Glutamatergic neuron (in vitro differentiated cells): ENCODE measurements at regions not wholly inside any gene's neighbourhood (a gene's known extent, or its start where the extent isn't known, plus 50 kb on each side); places are given as distances from the start of the nearest gene placed in this dataset.

Experiments
- DNase-seq: peaks from one replicate; pipeline ENCODE4 v3.0.0; 2022
- H3K27ac Mint-ChIP-seq: one replicate; pipeline ENCODE4 v1.8.0; 2020; ENCODE audit warnings: mild to moderate bottlenecking, mixed read lengths, inconsistent platforms; ENCODE audit not compliant: unreplicated experiment
- H3K27me3 Mint-ChIP-seq: one replicate; pipeline ENCODE4 v1.8.0; 2020; ENCODE audit warnings: mild to moderate bottlenecking, moderate library complexity, mixed read lengths, inconsistent platforms; ENCODE audit not compliant: unreplicated experiment
- H3K36me3 Mint-ChIP-seq: one replicate; pipeline ENCODE4 v1.8.0; 2020; ENCODE audit warnings: mild to moderate bottlenecking, mixed read lengths, inconsistent platforms; ENCODE audit not compliant: unreplicated experiment
- H3K4me1 Mint-ChIP-seq: one replicate; pipeline ENCODE4 v1.8.0; 2020; ENCODE audit warnings: mild to moderate bottlenecking, low read depth, mixed read lengths, inconsistent platforms; ENCODE audit not compliant: unreplicated experiment
- H3K4me3 Mint-ChIP-seq: one replicate; pipeline ENCODE4 v1.8.0; 2020; ENCODE audit warnings: mild to moderate bottlenecking, mixed read lengths, inconsistent platforms; ENCODE audit not compliant: unreplicated experiment
- H3K9me3 Mint-ChIP-seq: one replicate; pipeline ENCODE4 v1.8.0; 2020; ENCODE audit warnings: mild to moderate bottlenecking, moderate library complexity, mixed read lengths, inconsistent platforms; ENCODE audit not compliant: unreplicated experiment
- TF ChIP-seq, protein P1 (sequence below): fragments of 200-600 bp; sonication (generic); IDR thresholded peaks from one replicate; pipeline ENCODE4 v1.5.0; 2021; ENCODE audit not compliant: partially characterized antibody, unreplicated experiment

DNA sequence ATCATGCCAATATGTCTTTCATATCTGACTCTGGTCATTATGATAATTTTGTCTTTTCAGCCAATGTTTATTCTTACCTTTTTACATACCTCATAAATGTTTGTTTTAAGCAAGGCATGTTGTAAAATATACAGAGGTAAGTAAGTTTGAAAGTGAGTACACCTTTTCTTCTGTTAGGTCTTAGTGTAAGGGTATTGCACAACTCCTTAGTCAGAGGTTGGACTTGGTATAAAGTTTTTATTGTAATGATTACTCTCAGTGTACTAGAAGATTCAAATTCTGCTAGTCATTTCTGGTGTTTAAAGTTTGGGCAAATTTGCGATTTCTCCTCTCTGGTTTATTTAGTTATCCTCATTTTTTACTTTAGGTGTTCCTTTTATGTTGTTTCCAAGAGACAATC is 564.3 kb upstream of the FSIP2 start:
- TF ChIP-seq, protein P1, sequence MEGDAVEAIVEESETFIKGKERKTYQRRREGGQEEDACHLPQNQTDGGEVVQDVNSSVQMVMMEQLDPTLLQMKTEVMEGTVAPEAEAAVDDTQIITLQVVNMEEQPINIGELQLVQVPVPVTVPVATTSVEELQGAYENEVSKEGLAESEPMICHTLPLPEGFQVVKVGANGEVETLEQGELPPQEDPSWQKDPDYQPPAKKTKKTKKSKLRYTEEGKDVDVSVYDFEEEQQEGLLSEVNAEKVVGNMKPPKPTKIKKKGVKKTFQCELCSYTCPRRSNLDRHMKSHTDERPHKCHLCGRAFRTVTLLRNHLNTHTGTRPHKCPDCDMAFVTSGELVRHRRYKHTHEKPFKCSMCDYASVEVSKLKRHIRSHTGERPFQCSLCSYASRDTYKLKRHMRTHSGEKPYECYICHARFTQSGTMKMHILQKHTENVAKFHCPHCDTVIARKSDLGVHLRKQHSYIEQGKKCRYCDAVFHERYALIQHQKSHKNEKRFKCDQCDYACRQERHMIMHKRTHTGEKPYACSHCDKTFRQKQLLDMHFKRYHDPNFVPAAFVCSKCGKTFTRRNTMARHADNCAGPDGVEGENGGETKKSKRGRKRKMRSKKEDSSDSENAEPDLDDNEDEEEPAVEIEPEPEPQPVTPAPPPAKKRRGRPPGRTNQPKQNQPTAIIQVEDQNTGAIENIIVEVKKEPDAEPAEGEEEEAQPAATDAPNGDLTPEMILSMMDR = no peak

DNA sequence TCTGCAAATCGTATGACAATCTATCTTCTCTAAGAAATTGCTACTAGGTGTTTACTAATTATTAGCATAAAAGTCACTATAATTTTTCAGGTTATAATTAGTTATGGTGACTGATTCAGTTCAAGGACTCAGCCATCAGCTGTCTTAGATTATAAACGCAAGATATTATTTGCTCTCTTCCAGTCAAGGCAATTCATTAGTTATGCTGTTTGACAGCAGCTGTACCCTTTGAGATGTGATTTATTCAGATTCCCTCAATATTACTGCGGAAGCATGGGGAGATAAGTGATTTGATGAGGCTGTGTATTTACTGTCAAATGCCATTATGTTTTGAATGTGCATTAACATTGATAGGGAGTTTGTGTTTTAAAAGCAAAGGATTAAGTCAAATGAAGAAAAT is 558.9 kb upstream of the FSIP2 start:
- no peaks in the 10 kb centered on the region for H3K36me3 Mint-ChIP-seq
- H3K9me3 Mint-ChIP-seq = no peaks in the 10 kb centered on the region
- H3K4me1 Mint-ChIP-seq = peaks cover 3% of the 10 kb centered on the region
- TF ChIP-seq, protein P1 = no peak
- peaks cover 3% of the 10 kb centered on the region for H3K27me3 Mint-ChIP-seq
- no peak overlapping the region for H3K27ac Mint-ChIP-seq
- no peak for DNase-seq
- H3K4me3 Mint-ChIP-seq = no peak overlapping the region

More for the DNA sequence above, 564.3 kb upstream of the FSIP2 start:
- H3K36me3 Mint-ChIP-seq = no peaks in the 10 kb centered on the region
- no peaks in the 10 kb centered on the region for H3K27me3 Mint-ChIP-seq
- H3K27ac Mint-ChIP-seq = no peak overlapping the region
- no peaks in the 10 kb centered on the region for H3K9me3 Mint-ChIP-seq
- H3K4me1 Mint-ChIP-seq = no peaks in the 10 kb centered on the region
- H3K4me3 Mint-ChIP-seq = no peak overlapping the region
- no peak for DNase-seq

DNA sequence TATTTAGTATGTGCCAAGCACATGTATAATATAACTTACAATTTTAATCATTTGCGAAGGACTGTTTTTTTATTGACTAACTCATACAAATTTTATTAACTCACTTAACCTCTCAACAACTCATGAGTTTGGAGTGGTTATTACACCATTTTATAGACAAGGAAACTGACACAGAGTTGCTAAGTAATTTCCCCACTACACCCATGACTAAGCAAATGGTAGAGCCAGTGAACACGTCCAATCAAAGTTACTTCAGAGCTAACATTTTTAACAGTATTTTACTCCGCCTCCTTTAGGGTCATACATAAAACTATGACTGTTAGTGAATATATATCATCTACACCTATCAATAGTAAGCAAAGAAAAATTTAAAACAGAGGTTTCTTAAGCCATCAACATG is 556.7 kb upstream of the FSIP2 start:
- Mint-ChIP-seq H3K9me3 (no peaks in the 10 kb centered on the region), H3K4me3 (no peak overlapping the region)

DNA sequence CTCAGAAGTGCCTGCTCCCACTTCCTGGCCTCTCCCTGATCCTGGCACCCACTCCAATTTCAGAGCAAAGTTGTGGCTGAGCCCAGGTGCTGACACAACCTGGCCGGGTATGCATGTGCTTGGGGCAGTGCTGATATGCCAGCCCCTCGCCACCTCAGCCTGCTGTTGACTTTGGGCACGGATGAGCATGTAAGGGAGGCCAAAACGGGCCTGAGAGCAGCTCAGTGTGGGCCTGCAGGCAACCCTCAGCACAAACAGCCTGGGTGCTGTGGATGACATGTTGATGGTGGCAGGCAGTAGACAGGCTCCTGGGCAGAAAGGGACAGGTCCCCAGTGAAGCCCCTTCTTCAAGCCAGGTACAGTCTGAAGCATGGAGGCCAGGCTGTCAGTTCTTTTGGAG is 553.6 kb upstream of the FSIP2 start:
- no peaks in the 10 kb centered on the region for H3K4me1 Mint-ChIP-seq
- TF ChIP-seq, protein P1 = no peak
- peaks cover 4% of the 10 kb centered on the region for H3K27me3 Mint-ChIP-seq
- no peak for DNase-seq
- no peak overlapping the region for H3K4me3 Mint-ChIP-seq
- H3K9me3 Mint-ChIP-seq = no peaks in the 10 kb centered on the region
- no peak overlapping the region for H3K27ac Mint-ChIP-seq
- H3K36me3 Mint-ChIP-seq = no peaks in the 10 kb centered on the region

More for the DNA sequence above, 556.7 kb upstream of the FSIP2 start:
- Mint-ChIP-seq H3K36me3 (no peaks in the 10 kb centered on the region), H3K4me1 (peaks cover 3% of the 10 kb centered on the region), H3K27me3 (peaks cover 3% of the 10 kb centered on the region), H3K27ac (no peak overlapping the region)
- DNase-seq = no peak
- TF ChIP-seq, protein P1 = no peak

DNA sequence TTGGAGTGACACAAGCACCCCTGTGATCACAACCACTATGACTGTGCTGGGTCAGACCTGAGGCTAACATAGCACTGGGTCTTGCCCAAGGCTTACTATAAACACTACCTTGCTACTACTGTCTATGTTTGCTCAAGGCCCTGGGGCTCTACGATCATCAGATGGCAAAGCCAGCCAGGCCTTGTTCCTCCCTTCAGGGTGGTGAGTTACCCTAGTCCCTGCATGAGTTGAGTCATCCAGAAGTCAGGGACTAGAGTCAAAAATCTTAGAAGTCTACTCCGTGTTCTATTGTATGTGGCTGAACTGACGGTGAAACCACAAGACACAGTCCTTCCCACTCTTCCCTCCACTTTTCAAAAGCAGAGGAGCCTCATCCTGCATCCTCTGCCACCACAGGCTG is 551.2 kb upstream of the FSIP2 start:
- H3K36me3 Mint-ChIP-seq = no peaks in the 10 kb centered on the region

More for the DNA sequence above, 551.2 kb upstream of the FSIP2 start:
- peaks cover 4% of the 10 kb centered on the region for H3K27me3 Mint-ChIP-seq
- H3K9me3 Mint-ChIP-seq = peaks cover 4% of the 10 kb centered on the region
- no peak overlapping the region for H3K27ac Mint-ChIP-seq
- H3K4me1 Mint-ChIP-seq = no peaks in the 10 kb centered on the region
- DNase-seq = no peak
- H3K4me3 Mint-ChIP-seq = no peak overlapping the region
- TF ChIP-seq, protein P1 = no peak
